C4-2B (cell line): ENCODE measurements at regions not wholly inside any gene's neighbourhood (a gene's known extent, or its start where the extent isn't known, plus 50 kb on each side); places are given as distances from the start of the nearest gene placed in this dataset.

Source experiments
- H3K27ac ChIP-seq: fragments of 450-650 bp; 2 replicates; pipeline ENCODE4 v1.5.1; 2017
- ZFX ChIP-seq: fragments of 450-650 bp; IDR thresholded peaks from 2 replicates; pipeline ENCODE4 v1.6.1; 2017
- TF ChIP-seq, protein P1 (sequence below): fragments of 450-650 bp; conservative IDR thresholded peaks from 2 replicates; pipeline ENCODE4 v1.5.1; 2017; ENCODE audit warnings: mild to moderate bottlenecking

DNA sequence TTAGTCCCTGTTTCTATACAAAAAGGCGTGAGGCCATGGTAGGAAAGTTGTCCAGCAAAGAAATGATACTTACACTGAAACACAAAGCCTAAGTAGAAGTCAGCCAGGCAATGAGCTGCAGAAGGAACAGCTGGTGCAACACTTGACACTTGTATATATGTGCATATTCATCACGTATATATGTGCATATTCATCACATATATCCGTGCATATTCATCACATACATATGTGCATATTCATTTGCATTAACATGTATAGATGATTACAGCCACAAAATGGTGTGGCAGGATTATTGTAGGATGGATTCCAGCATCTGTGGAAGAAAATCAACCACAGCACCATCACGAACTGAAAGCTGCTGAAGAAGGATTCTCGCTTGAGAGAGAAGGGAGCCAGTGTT is 189.0 kb upstream of the RGS18 start:
- TF ChIP-seq ZFX: no peak
- TF ChIP-seq, protein P1, sequence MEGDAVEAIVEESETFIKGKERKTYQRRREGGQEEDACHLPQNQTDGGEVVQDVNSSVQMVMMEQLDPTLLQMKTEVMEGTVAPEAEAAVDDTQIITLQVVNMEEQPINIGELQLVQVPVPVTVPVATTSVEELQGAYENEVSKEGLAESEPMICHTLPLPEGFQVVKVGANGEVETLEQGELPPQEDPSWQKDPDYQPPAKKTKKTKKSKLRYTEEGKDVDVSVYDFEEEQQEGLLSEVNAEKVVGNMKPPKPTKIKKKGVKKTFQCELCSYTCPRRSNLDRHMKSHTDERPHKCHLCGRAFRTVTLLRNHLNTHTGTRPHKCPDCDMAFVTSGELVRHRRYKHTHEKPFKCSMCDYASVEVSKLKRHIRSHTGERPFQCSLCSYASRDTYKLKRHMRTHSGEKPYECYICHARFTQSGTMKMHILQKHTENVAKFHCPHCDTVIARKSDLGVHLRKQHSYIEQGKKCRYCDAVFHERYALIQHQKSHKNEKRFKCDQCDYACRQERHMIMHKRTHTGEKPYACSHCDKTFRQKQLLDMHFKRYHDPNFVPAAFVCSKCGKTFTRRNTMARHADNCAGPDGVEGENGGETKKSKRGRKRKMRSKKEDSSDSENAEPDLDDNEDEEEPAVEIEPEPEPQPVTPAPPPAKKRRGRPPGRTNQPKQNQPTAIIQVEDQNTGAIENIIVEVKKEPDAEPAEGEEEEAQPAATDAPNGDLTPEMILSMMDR: no peak
- no peak overlapping the region for H3K27ac ChIP-seq

DNA sequence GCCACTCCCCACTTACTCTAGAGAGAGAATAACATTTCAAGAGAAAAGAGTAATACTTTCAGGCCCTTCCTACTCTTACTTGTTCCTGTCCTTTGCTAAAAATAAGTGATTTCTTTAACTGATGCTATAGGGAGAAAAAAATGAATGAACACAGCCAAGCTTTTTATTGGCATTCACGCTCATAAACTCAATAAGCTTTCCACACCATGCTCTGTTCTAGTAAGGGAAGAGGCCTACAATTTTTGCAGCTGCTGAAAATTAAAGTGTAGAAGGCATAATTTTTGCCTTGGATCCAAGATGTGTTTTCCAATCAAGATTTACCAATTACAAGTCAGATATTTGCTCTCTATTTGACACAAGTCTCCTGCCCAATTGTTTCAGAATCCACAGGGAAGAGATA is 188.1 kb upstream of the RGS18 start:
- TF ChIP-seq, protein P1: no peak
- no peak for TF ChIP-seq ZFX
- H3K27ac ChIP-seq: no peak overlapping the region

DNA sequence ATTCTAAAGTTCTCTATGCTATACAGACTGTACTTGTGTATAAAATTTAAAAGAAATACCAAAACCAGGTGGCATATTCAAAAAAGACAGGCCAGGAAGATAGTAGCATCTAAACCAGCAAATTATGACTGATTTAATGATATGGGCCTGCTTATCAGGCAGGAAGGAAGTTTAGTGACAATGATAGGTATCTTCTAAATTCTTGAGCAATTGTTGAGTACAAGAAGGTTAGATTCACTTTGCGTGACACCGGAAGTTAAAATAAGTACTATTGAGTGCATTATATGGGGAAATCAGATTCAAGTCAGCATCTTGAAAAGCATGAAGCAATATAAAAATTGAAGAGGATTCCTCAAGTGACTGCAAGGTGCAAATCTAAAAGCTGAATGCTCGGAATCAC is 186.8 kb upstream of the RGS18 start:
- TF ChIP-seq, protein P1: no peak
- no peak for TF ChIP-seq ZFX
- H3K27ac ChIP-seq: no peak overlapping the region

DNA sequence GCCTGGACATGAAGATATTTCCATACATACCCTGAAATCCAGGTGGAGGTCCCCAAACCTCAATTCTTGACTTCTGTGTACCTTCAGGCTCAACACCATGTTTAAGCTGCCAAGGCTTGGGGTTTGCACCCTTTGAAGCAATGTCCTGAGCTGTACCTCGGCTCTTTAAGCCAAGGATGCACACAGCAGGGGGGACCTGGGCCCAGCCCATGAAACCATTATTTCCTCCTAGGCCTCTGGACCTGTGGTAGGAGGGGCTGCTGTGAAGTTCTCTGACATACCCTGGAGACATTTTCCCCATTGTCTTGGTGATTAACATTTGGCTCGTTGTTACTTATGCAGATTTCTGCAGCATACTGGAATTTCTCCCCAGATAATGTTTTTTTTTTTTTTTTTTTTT is 184.3 kb upstream of the RGS18 start:
- H3K27ac ChIP-seq: no peak overlapping the region
- TF ChIP-seq, protein P1: no peak
- TF ChIP-seq ZFX: no peak

DNA sequence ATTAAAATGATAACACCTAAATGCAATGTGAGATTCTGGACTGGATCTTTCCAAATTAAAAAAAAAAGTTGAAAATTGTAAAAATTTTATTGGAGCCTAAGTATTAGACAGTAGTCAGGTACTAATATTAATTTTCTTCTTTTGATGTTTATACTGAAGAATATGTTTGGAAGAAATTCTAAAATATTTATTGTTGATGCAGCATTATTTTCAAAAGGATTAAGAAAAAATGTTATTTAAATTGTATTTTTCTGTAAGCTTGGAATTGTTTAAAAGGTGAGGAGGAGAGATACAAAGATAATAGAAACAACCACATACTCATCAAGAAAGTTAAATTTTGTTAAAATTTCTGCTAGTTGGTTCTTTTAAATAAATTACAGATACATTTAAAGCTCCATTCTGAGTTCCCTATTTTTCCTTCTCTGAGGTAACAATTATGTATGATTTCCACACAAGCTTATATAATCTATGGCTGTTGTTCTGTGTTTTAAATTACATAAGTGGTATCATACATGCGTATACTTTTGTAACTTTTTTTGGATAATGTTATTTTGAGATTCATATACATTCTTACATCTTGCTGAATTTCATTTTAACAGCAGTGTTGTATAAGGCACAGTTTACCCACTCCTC is 180.3 kb upstream of the RGS18 start:
- TF ChIP-seq ZFX: no peak
- TF ChIP-seq, protein P1: no peak
- H3K27ac ChIP-seq: no peak overlapping the region

DNA sequence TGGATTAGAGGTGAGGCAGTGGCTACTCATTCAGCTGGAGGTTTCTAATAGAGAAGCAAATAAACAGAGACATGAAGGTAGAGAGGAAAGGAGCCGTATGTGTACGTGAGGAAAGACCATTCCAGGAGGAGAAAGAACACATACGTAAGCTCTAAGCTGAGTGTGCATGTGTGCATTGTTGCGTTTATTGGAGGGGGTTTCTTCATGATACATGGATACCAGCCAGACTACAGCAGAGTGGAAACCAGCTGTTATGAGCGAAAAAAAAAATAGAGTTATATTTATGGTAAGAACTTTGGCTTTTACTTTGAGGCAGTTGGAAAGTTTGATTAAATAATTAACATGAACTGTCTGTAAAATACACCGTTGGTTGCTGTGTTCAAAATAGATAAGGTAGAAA is 173.4 kb upstream of the RGS18 start:
- no peak overlapping the region for H3K27ac ChIP-seq
- TF ChIP-seq, protein P1: no peak
- no peak for TF ChIP-seq ZFX

DNA sequence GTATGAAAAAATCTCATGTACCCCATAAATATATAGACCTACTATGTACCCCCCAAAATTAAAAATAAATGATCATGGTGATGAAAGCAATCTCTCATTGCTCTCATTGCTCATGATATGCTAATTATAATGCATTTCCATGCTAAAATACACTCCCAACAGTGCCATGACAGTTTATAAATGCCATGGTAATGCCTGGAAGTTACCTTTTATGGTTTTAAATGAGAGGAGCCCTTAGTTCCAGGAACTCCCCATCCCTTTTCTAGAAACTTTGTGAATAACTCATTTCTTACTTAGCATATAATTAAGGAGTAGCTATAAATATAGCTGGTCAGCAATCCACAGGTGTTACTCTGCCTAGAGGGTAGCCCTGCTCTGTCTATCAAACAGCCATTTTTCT is 166.1 kb upstream of the RGS18 start:
- no peak overlapping the region for H3K27ac ChIP-seq
- TF ChIP-seq ZFX: no peak
- TF ChIP-seq, protein P1: no peak
